ENCODE measurements at regions not wholly inside any gene's neighbourhood (a gene's known extent, or its start where the extent isn't known, plus 50 kb on each side); places are given as distances from the start of the nearest gene placed in this dataset.

DNA sequence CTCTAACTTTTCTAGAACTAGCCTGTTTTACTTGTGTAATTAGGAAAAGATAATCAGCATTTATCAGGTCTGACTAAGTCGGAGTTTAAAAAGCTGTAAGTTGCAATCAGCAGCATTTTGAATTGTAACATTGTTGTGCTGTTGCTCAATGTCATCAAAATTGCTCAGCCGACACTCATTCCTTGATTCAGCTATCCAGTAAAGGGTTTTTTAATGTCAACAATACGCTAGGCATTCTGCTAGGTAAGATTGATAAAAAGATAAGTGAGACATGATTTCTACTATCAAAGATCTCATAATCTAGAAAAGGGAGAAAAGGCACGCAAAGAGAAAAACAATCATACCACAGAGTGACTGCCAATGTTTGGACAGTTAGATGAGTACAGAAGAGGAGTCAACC, 327.1 kb upstream of the CDH2 start:
- ATAC-seq (ENCODE audit: insufficient read depth, low FRiP score) (no peak), DNase-seq (no peak)
- TF ChIP-seq, protein P1, sequence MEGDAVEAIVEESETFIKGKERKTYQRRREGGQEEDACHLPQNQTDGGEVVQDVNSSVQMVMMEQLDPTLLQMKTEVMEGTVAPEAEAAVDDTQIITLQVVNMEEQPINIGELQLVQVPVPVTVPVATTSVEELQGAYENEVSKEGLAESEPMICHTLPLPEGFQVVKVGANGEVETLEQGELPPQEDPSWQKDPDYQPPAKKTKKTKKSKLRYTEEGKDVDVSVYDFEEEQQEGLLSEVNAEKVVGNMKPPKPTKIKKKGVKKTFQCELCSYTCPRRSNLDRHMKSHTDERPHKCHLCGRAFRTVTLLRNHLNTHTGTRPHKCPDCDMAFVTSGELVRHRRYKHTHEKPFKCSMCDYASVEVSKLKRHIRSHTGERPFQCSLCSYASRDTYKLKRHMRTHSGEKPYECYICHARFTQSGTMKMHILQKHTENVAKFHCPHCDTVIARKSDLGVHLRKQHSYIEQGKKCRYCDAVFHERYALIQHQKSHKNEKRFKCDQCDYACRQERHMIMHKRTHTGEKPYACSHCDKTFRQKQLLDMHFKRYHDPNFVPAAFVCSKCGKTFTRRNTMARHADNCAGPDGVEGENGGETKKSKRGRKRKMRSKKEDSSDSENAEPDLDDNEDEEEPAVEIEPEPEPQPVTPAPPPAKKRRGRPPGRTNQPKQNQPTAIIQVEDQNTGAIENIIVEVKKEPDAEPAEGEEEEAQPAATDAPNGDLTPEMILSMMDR (IDR thresholded peaks at IDR 0.05; ENCODE audit: control extremely low read depth, extremely low read depth) = no peak
- H3K36me3 ChIP-seq (ENCODE audit: control insufficient read depth in 4 of 4, insufficient read depth in 4 of 4, low read length in 4 of 4) = no peaks in the 10 kb centered on the region
- no peaks in the 10 kb centered on the region for H3K27me3 ChIP-seq (ENCODE audit: control insufficient read depth in 3 of 3, insufficient read depth in 3 of 3, low read length in 2 of 3)
- H3K27ac ChIP-seq (ENCODE audit: low read depth in 1 of 2, low read length in 1 of 2) = no peak overlapping the region
- H3K9ac ChIP-seq (ENCODE audit: insufficient read depth in 1 of 2, low read length in 2 of 2) = no peak overlapping the region
- H3K9me3 ChIP-seq (ENCODE audit: control insufficient read depth in 4 of 4, insufficient read depth in 3 of 4, low read length in 3 of 4) = no peaks in the 10 kb centered on the region
- 79 to 85% methylated on average over 4 of the region's 4 CpGs for WGBS, 2 donors
- H3K4me3 ChIP-seq = no peak overlapping the region
- no peaks in the 10 kb centered on the region for H3K4me1 ChIP-seq (ENCODE audit: control insufficient read depth in 5 of 5, insufficient read depth in 5 of 5, low read length in 5 of 5)

DNA sequence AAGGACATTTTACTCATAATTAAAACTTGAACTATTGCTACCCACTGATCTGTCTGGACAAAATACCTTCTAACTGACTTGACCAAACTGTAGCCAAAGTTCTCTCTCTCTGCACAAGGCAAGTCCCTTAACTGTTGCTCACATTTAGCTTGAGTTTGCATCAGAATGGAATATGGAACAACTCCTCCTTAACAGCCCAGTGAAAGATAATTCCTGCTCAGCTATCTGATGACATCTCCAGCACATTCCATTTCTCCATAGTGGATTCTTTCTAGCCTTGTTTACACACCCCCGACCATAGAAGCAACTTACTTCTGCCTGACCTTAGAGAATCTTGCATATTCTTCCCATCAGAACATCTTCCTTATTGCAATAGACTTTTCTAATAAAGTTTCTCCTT, 317.2 kb upstream of the CDH2 start:
- Histone ChIP-seq H3K36me3 (ENCODE audit: control insufficient read depth in 4 of 4, insufficient read depth in 4 of 4, low read length in 4 of 4) (no peaks in the 10 kb centered on the region), H3K4me1 (ENCODE audit: control insufficient read depth in 5 of 5, insufficient read depth in 5 of 5, low read length in 5 of 5) (no peaks in the 10 kb centered on the region), H3K27ac (ENCODE audit: low read depth in 1 of 2, low read length in 1 of 2) (no peak overlapping the region), H3K27me3 (ENCODE audit: control insufficient read depth in 3 of 3, insufficient read depth in 3 of 3, low read length in 2 of 3) (no peaks in the 10 kb centered on the region), H3K9ac (ENCODE audit: insufficient read depth in 1 of 2, low read length in 2 of 2) (no peak overlapping the region), H3K4me3 (no peak overlapping the region), H3K9me3 (ENCODE audit: control insufficient read depth in 4 of 4, insufficient read depth in 3 of 4, low read length in 3 of 4) (no peaks in the 10 kb centered on the region)
- 67 to 84% methylated on average over 1 of the region's 1 CpG for WGBS, 2 donors
- TF ChIP-seq, protein P1 (IDR thresholded peaks at IDR 0.05; ENCODE audit: control extremely low read depth, extremely low read depth) = no peak
- DNase-seq (no peak), ATAC-seq (ENCODE audit: insufficient read depth, low FRiP score) (no peak)

DNA sequence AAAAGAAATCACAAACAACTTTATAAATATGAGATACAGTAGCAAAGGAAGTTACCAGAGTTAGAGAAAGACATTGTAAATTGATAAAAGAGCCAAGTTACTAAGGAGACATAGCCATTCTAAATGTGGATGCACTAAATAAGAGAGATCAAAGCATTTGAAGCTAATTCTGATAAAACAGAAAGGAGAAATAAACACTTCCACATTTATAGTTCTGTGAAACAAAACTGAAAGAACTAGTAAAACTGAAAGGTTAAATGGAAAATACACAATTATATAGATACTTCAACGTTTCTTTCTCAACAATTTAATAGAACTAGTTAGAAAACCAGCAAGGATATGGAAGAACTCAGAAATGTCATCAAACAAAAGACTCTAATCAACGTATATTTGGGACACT, 309.0 kb upstream of the CDH2 start:
- Histone ChIP-seq H3K27ac (ENCODE audit: low read depth in 1 of 2, low read length in 1 of 2) (no peak overlapping the region), H3K9me3 (ENCODE audit: control insufficient read depth in 4 of 4, insufficient read depth in 3 of 4, low read length in 3 of 4) (peaks cover 0 to under 1% (median 0%) of the 10 kb centered on the region in 4 donors), H3K9ac (ENCODE audit: insufficient read depth in 1 of 2, low read length in 2 of 2) (no peak overlapping the region), H3K27me3 (ENCODE audit: control insufficient read depth in 3 of 3, insufficient read depth in 3 of 3, low read length in 2 of 3) (no peaks in the 10 kb centered on the region), H3K4me1 (ENCODE audit: control insufficient read depth in 5 of 5, insufficient read depth in 5 of 5, low read length in 5 of 5) (no peaks in the 10 kb centered on the region), H3K4me3 (no peak overlapping the region), H3K36me3 (ENCODE audit: control insufficient read depth in 4 of 4, insufficient read depth in 4 of 4, low read length in 4 of 4) (no peaks in the 10 kb centered on the region)
- DNase-seq (no peak), ATAC-seq (ENCODE audit: insufficient read depth, low FRiP score) (no peak)
- TF ChIP-seq, protein P1 (IDR thresholded peaks at IDR 0.05; ENCODE audit: control extremely low read depth, extremely low read depth) = no peak
- 29 to 38% methylated on average over 2 of the region's 2 CpGs for WGBS, 2 donors

DNA sequence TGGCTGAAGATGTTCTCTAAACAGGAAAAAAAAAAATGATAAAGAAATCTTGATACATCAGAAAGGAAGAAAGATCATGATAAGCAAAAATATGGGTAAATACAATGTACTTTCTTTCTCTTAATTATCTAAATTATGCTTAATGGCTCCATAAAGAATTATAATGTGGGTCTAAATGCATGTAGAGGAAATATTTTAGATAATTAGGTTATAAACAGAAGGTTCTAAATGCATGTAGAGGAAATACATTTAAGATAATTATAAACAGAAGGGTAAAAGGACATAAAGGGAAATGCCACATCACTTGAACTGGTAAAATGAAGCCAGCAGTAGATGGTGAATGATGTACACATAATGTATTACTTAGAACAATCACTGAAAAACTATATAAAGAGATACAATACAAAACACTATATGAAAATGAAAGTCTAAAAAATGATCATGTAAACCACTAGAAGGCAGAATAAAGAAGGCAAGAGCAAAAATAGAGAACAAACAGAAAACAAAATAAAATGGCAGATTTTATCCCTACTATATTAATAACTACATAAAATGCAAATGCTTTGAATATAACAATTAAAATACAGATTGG, 308.4 kb upstream of the CDH2 start:
- H3K4me1 ChIP-seq (ENCODE audit: control insufficient read depth in 5 of 5, insufficient read depth in 5 of 5, low read length in 5 of 5) = no peaks in the 10 kb centered on the region
- no peak overlapping the region for H3K27ac ChIP-seq (ENCODE audit: low read depth in 1 of 2, low read length in 1 of 2)
- H3K9me3 ChIP-seq (ENCODE audit: control insufficient read depth in 4 of 4, insufficient read depth in 3 of 4, low read length in 3 of 4) = peaks cover 0 to 2% (median 0%) of the 10 kb centered on the region in 4 donors
- no peaks in the 10 kb centered on the region for H3K27me3 ChIP-seq (ENCODE audit: control insufficient read depth in 3 of 3, insufficient read depth in 3 of 3, low read length in 2 of 3)
- no peak overlapping the region for H3K9ac ChIP-seq (ENCODE audit: insufficient read depth in 1 of 2, low read length in 2 of 2)
- H3K4me3 ChIP-seq = no peak overlapping the region
- TF ChIP-seq, protein P1 (IDR thresholded peaks at IDR 0.05; ENCODE audit: control extremely low read depth, extremely low read depth) = no peak
- DNase-seq = no peak
- ATAC-seq (ENCODE audit: insufficient read depth, low FRiP score) = no peak
- H3K36me3 ChIP-seq (ENCODE audit: control insufficient read depth in 4 of 4, insufficient read depth in 4 of 4, low read length in 4 of 4) = no peaks in the 10 kb centered on the region

Measured in lung (tissue), 11 donors.